H1 (cell line): ENCODE measurements at regions not wholly inside any gene's neighbourhood (a gene's known extent, or its start where the extent isn't known, plus 50 kb on each side); places are given as distances from the start of the nearest gene placed in this dataset.

Source experiments
- BACH1 ChIP-seq: IDR thresholded peaks from 2 replicates; pipeline ENCODE4 v1.6.1; 2012; ENCODE audit warnings: low read length, improper control_type of control experiment
- CEBPB ChIP-seq: IDR thresholded peaks from 2 replicates; pipeline ENCODE4 v1.6.1; 2012; ENCODE audit warnings: low read depth, low read length
- CHD2 ChIP-seq: IDR thresholded peaks from 2 replicates; pipeline ENCODE4 v1.6.1; 2012; ENCODE audit warnings: low read length, improper control_type of control experiment
- EZH2 ChIP-seq: fragments of 200-600 bp; sonication (generic); IDR thresholded peaks from 2 replicates; pipeline ENCODE4 v1.7.1; 2012; ENCODE audit warnings: low read depth, mild to moderate bottlenecking, moderate library complexity, low read length, inconsistent platforms; ENCODE audit not compliant: severe bottlenecking
- GABPA ChIP-seq: IDR thresholded peaks from 2 replicates; pipeline ENCODE4 v1.6.1; 2011; ENCODE audit warnings: mild to moderate bottlenecking, low read length, moderate library complexity, borderline replicate concordance; ENCODE audit not compliant: insufficient read depth
- KDM5A ChIP-seq: fragments of 200-600 bp; IDR thresholded peaks from 2 replicates; pipeline ENCODE4 v1.7.1; 2012; ENCODE audit warnings: mild to moderate bottlenecking, low read length, inconsistent platforms, mixed read lengths
- PHF8 ChIP-seq: fragments of 200-600 bp; sonication (generic); conservative IDR thresholded peaks from 2 replicates; pipeline ENCODE4 v1.7.1; 2012; ENCODE audit warnings: low read depth, mild to moderate bottlenecking, inconsistent platforms, low read length, moderate library complexity
- POLR2A ChIP-seq, 2 experiments: IDR thresholded peaks; 1 replicate in 1 of 2; 2 replicates in 1 of 2; pipeline ENCODE4 v1.6.1; 2011; ENCODE audit warnings: low read depth in 2 of 2, low read length in 2 of 2, mild to moderate bottlenecking in 2 of 2; ENCODE audit errors: control extremely low read depth in 1 of 2
- RFX5 ChIP-seq: IDR thresholded peaks from 2 replicates; pipeline ENCODE4 v1.6.1; 2011; ENCODE audit warnings: low read depth, low read length, improper control_type of control experiment, borderline replicate concordance
- SIRT6 ChIP-seq: IDR thresholded peaks from one replicate; pipeline ENCODE4 v1.7.1; 2012; ENCODE audit warnings: low read length, inconsistent platforms
- TCF12 ChIP-seq: IDR thresholded peaks from 2 replicates; pipeline ENCODE4 v1.6.1; 2011; ENCODE audit warnings: low read depth, mild to moderate bottlenecking, low read length
- TF ChIP-seq, protein P1 (sequence below): IDR thresholded peaks from 2 replicates; pipeline ENCODE4 v1.6.1; 2012; ENCODE audit warnings: inconsistent platforms
- TF ChIP-seq, protein P2 (sequence below), 3 experiments: IDR thresholded peaks; 1 replicate in 2 of 3; 2 replicates in 1 of 3; pipeline versions ENCODE4 v1.5.1 to v1.6.1; 2011; ENCODE audit warnings: low read length in 3 of 3, mild to moderate bottlenecking in 3 of 3, inconsistent platforms in 2 of 3, low read depth in 1 of 3, moderate library complexity in 1 of 3; ENCODE audit not compliant: insufficient read depth in 1 of 3; ENCODE audit errors: control extremely low read depth in 1 of 3
- TF ChIP-seq, protein P3 (sequence below): IDR thresholded peaks from 2 replicates; pipeline ENCODE4 v1.6.1; 2011; ENCODE audit warnings: low read length, improper control_type of control experiment

DNA sequence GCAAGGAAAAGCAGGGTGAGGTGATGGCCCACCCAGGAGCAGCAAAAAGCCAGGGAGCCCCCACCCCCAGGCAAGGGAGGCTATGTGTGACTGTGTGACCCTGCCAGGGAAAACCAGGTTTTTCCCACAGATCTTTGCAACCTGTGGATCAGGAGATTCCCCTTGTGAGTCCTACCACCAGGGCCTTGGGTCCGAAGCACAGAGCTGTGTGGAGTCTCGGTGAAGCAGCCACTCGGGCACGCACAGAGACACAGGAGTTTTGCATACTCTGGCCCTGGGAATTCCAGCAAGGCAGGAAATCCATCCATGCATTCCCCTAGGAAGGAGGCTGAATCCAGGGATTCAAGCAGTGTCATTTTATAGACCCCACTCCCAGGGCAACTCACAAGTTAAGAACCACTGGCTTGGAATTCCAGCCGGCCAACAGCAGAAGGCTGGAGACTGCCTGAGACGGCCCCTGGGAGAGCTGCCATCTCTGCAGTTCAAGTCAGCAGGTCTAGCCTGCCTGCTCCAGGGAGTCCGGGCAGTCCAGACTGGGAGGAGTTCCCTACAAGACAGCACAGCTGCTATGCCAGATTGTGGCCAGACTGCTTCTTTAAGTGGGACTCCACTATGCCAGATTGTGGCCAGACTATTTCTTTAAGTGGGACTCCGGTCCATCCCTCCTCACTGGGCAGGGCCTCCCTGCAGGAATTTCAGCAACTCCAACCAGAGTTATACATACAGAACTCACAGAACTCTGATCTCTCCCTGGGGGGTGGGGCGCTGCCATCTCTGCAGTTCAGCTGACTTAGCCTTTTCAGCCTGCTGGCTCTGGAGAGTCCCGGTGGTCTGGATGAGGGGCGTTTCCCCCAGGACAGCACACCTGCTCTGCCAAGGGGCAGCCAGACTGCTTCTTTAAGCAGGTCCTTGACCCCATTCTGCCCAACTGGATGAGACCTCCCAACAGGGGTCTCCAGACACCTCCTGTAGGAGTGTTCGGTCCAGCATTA is 85.1 kb upstream of the ADAD1 start:
- TF ChIP-seq POLR2A (IDR thresholded peaks at IDR 0.05; ENCODE audit: control extremely low read depth in 1 of 2, low read depth in 2 of 2, low read length in 2 of 2) (no peak), EZH2 (no peak), BACH1 (no peak), CEBPB (no peak), PHF8 (no peak), KDM5A (no peak), RFX5 (no peak), SIRT6 (no peak), TCF12 (no peak), CHD2 (no peak), GABPA (no peak)
- TF ChIP-seq, protein P1, sequence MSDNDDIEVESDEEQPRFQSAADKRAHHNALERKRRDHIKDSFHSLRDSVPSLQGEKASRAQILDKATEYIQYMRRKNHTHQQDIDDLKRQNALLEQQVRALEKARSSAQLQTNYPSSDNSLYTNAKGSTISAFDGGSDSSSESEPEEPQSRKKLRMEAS, result no peak
- TF ChIP-seq, protein P2, sequence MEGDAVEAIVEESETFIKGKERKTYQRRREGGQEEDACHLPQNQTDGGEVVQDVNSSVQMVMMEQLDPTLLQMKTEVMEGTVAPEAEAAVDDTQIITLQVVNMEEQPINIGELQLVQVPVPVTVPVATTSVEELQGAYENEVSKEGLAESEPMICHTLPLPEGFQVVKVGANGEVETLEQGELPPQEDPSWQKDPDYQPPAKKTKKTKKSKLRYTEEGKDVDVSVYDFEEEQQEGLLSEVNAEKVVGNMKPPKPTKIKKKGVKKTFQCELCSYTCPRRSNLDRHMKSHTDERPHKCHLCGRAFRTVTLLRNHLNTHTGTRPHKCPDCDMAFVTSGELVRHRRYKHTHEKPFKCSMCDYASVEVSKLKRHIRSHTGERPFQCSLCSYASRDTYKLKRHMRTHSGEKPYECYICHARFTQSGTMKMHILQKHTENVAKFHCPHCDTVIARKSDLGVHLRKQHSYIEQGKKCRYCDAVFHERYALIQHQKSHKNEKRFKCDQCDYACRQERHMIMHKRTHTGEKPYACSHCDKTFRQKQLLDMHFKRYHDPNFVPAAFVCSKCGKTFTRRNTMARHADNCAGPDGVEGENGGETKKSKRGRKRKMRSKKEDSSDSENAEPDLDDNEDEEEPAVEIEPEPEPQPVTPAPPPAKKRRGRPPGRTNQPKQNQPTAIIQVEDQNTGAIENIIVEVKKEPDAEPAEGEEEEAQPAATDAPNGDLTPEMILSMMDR (IDR thresholded peaks at IDR 0.05; ENCODE audit: control extremely low read depth in 1 of 3, insufficient read depth in 1 of 3, low read depth in 1 of 3, low read length in 3 of 3), result no peak
- TF ChIP-seq, protein P3, sequence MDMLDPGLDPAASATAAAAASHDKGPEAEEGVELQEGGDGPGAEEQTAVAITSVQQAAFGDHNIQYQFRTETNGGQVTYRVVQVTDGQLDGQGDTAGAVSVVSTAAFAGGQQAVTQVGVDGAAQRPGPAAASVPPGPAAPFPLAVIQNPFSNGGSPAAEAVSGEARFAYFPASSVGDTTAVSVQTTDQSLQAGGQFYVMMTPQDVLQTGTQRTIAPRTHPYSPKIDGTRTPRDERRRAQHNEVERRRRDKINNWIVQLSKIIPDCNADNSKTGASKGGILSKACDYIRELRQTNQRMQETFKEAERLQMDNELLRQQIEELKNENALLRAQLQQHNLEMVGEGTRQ, result no peak
